Progenitor cell of endocrine pancreas (in vitro differentiated cells): ENCODE measurements at regions not wholly inside any gene's neighbourhood (a gene's known extent, or its start where the extent isn't known, plus 50 kb on each side); places are given as distances from the start of the nearest gene placed in this dataset.

Source experiments
- DNase-seq: peaks from one replicate; pipeline ENCODE4 v3.0.0; 2021; ENCODE audit warnings: low spot score; ENCODE audit not compliant: unreplicated experiment
- H3K27ac Mint-ChIP-seq: 2 replicates; pipeline ENCODE4 v1.8.0; 2021; ENCODE audit warnings: mild to moderate bottlenecking, moderate library complexity, mixed read lengths
- H3K27me3 Mint-ChIP-seq: 2 replicates; pipeline ENCODE4 v1.8.0; 2021; ENCODE audit warnings: mixed read lengths
- H3K36me3 Mint-ChIP-seq: 2 replicates; pipeline ENCODE4 v1.8.0; 2022; ENCODE audit warnings: mixed read lengths; ENCODE audit not compliant: insufficient read depth
- H3K4me1 Mint-ChIP-seq: 2 replicates; pipeline ENCODE4 v1.8.0; 2021; ENCODE audit warnings: low read depth, mixed read lengths
- H3K4me3 Mint-ChIP-seq: 2 replicates; pipeline ENCODE4 v1.8.0; 2021; ENCODE audit warnings: low read depth, mild to moderate bottlenecking, moderate library complexity, mixed read lengths
- H3K9me3 Mint-ChIP-seq: 2 replicates; pipeline ENCODE4 v1.8.0; 2021; ENCODE audit warnings: low read depth, mixed read lengths
- TF ChIP-seq, protein P1 (sequence below): fragments of 200-600 bp; sonication (generic); IDR thresholded peaks from one replicate; pipeline ENCODE4 v1.5.0; 2021; ENCODE audit warnings: antibody characterized with exemption, mild to moderate bottlenecking; ENCODE audit not compliant: unreplicated experiment

DNA sequence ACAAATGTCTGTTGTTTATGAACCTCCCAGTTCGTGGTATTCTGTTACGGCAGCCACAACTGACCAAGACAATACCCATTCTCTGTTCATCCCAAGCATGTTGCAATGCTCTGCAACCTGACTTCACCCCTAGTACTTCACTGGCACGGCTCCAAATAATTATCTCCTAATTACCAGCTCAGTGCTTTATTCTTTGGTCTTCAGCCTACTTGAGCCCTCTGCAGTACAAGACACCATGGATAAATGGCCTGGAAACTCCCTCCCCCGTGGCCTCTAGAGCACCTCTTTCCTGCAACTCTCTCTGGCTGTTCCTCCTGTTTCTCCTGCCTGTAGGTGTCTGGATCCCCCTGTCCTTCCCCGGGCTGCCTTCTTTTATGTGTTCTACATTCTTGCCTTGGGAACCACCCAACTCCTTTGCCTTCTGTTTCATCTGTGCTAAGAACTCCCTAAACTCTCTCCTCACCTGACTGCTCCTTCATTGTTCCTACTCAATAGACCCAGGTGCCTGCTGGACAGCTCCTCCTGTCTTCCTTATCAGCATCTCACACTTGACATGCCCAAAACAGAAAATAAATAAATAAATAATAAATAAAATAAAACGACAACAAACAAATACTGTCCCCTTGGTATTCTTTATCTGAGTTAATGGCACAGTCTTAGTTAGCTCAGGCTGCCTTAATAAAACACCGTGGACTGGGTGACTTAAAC lies 200.4 kb upstream of the IPO5 start:
- Mint-ChIP-seq H3K27ac (no peak overlapping the region), H3K4me3 (no peak overlapping the region), H3K27me3 (peaks cover 16% of the 10 kb centered on the region), H3K4me1 (no peaks in the 10 kb centered on the region), H3K9me3 (peaks cover 5% of the 10 kb centered on the region), H3K36me3 (no peaks in the 10 kb centered on the region)
- TF ChIP-seq, protein P1, sequence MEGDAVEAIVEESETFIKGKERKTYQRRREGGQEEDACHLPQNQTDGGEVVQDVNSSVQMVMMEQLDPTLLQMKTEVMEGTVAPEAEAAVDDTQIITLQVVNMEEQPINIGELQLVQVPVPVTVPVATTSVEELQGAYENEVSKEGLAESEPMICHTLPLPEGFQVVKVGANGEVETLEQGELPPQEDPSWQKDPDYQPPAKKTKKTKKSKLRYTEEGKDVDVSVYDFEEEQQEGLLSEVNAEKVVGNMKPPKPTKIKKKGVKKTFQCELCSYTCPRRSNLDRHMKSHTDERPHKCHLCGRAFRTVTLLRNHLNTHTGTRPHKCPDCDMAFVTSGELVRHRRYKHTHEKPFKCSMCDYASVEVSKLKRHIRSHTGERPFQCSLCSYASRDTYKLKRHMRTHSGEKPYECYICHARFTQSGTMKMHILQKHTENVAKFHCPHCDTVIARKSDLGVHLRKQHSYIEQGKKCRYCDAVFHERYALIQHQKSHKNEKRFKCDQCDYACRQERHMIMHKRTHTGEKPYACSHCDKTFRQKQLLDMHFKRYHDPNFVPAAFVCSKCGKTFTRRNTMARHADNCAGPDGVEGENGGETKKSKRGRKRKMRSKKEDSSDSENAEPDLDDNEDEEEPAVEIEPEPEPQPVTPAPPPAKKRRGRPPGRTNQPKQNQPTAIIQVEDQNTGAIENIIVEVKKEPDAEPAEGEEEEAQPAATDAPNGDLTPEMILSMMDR, result no peak
- DNase-seq, result no peak

DNA sequence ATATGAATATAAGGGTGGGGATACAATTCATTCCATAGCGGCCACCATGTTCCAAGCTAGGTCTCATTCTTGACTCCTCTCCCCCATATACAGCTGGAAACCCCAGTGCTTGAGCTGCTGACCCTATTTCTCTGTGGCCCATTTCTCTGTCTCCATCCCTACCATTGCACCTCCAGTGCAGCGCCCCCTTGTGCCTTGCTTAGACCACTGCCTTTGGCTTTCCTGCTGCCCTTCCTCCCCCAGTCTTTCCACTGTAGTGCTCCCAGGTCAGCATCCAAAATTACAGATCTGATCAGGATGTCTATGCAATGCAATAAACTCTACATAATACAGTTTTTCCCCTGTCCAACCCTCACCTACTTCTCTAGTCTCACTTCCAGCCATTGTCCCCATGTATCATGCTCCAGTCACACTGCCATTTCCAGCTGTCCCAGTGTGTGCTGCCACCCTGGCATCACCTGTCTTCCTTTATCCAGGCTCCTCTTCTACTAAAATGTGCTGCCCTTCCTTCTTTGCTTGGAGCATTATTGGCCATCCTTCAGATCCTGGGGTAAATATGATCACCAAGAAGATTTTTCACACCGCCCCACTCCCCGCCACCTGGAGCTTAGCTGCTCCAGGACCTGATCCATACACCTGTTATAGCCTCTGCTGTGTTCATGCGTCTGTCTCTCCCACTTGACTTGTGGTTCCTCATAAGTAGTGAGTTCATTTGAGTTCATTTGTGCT lies 199.4 kb upstream of the IPO5 start:
- Mint-ChIP-seq H3K36me3 (no peaks in the 10 kb centered on the region), H3K4me1 (no peaks in the 10 kb centered on the region), H3K27ac (no peak overlapping the region), H3K4me3 (no peak overlapping the region), H3K9me3 (peaks cover 5% of the 10 kb centered on the region), H3K27me3 (peaks cover 16% of the 10 kb centered on the region)
- TF ChIP-seq, protein P1, result no peak
- no peak for DNase-seq

DNA sequence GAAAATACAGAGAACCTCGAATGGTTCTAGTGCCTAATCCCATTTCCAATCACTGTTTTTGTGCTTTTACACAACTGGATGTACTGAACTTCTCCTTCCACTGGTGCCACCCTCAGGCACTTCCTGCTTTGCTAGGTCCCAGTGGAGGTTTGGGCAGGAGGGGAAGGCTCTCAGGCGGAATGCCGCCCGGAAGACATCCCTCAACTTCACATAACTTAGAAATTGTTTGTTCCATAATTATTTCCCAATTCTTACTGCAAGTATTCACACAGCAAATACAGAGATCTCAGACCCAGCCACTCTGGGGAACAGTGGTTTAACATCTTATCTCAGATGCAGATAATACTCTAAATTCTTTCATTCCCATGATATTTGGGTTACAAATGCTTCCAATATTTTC lies 195.7 kb upstream of the IPO5 start:
- H3K9me3 Mint-ChIP-seq, result no peaks in the 10 kb centered on the region
- H3K27me3 Mint-ChIP-seq, result peaks cover 14% of the 10 kb centered on the region
- no peak overlapping the region for H3K4me3 Mint-ChIP-seq
- no peak overlapping the region for H3K27ac Mint-ChIP-seq
- TF ChIP-seq, protein P1, result no peak
- H3K4me1 Mint-ChIP-seq, result peaks cover 5% of the 10 kb centered on the region
- H3K36me3 Mint-ChIP-seq, result no peaks in the 10 kb centered on the region
- DNase-seq, result no peak

DNA sequence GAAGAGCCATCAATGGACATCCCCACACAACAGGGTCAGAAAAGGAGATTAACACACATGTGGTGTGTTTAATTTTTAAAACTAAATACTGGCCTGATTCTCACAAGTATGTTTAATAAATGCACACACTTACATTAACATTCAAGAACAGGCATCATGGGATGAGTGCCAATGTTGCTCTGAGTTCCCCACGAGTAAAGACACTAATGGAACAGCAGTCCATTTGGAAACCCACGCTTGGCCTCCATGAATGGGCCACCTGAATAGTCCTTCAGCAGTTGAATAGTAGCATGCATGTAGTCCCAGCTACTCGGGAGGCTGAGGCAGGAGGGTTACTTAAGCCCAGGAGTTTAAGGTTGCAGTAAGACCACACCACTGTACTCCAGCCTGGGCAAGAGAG lies 195.2 kb upstream of the IPO5 start:
- Mint-ChIP-seq H3K36me3 (no peaks in the 10 kb centered on the region), H3K9me3 (no peaks in the 10 kb centered on the region), H3K4me3 (no peak overlapping the region), H3K27ac (no peak overlapping the region), H3K4me1 (peaks cover 5% of the 10 kb centered on the region), H3K27me3 (peaks cover 11% of the 10 kb centered on the region)
- TF ChIP-seq, protein P1, result no peak
- DNase-seq, result no peak

DNA sequence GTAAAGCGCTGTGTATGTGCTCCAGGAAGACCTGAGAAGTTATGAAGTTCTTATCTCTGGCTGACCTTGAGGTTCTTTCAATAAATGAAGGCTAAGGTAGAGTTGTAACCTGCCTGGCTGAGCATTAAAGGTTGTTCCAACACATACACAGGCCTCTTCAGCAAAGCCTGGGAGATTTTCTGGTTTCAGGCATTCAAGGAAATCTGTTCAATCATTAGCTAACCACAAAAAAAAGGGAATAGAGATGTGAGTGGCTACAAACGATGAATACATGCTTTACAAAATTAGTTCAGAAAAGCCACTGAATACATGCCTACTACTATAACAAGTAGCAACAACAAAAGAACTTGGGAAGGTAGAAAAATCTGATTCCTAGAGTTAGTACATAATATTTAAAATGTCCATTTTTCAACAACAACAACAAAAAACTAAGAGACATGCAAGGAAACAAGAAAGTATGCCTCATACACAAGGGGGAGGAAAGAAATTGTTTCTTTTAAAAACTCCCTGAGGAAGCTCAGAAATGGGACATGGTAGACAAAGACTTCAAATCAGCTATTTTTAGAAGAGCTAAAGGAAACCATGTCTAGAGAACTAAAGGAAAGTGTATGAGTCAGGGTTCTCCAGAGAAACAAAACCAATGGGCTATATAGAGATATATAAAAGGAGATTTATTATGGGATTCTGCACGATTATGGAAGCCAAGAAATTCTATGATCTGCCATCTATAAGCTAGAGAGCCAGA lies 191.5 kb upstream of the IPO5 start:
- Mint-ChIP-seq H3K9me3 (no peaks in the 10 kb centered on the region), H3K36me3 (no peaks in the 10 kb centered on the region), H3K4me3 (no peak overlapping the region), H3K27ac (peak overlapping the region; percentile 2), H3K27me3 (peaks cover 4% of the 10 kb centered on the region), H3K4me1 (peaks cover 5% of the 10 kb centered on the region)
- TF ChIP-seq, protein P1, result no peak
- DNase-seq, result no peak
